ENCODE measurements at regions not wholly inside any gene's neighbourhood (a gene's known extent, or its start where the extent isn't known, plus 50 kb on each side); places are given as distances from the start of the nearest gene placed in this dataset.

GRCh38 chr3:177729956-177730681 is 532.8 kb upstream of the TBL1XR1 start:
- TF ChIP-seq, protein P1, sequence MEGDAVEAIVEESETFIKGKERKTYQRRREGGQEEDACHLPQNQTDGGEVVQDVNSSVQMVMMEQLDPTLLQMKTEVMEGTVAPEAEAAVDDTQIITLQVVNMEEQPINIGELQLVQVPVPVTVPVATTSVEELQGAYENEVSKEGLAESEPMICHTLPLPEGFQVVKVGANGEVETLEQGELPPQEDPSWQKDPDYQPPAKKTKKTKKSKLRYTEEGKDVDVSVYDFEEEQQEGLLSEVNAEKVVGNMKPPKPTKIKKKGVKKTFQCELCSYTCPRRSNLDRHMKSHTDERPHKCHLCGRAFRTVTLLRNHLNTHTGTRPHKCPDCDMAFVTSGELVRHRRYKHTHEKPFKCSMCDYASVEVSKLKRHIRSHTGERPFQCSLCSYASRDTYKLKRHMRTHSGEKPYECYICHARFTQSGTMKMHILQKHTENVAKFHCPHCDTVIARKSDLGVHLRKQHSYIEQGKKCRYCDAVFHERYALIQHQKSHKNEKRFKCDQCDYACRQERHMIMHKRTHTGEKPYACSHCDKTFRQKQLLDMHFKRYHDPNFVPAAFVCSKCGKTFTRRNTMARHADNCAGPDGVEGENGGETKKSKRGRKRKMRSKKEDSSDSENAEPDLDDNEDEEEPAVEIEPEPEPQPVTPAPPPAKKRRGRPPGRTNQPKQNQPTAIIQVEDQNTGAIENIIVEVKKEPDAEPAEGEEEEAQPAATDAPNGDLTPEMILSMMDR (IDR thresholded peaks at IDR 0.05), result no peak

GRCh38 chr3:177730814-177731213 is 533.5 kb upstream of the TBL1XR1 start:
- Mint-ChIP-seq H3K27me3 (ENCODE audit: unreplicated experiment) (no peaks in the 10 kb centered on the region), H3K27ac (ENCODE audit: unreplicated experiment) (peak overlapping the region; percentile 97), H3K36me3 (ENCODE audit: unreplicated experiment) (no peaks in the 10 kb centered on the region), H3K4me1 (ENCODE audit: unreplicated experiment) (peaks cover 57% of the 10 kb centered on the region), H3K9me3 (ENCODE audit: unreplicated experiment) (no peaks in the 10 kb centered on the region), H3K4me3 (ENCODE audit: unreplicated experiment) (no peak overlapping the region)
- TF ChIP-seq, protein P1 (IDR thresholded peaks at IDR 0.05), result no peak
- no peak for DNase-seq (ENCODE audit: extremely low spot score, unreplicated experiment)

More at GRCh38 chr3:177729956-177730681, 532.8 kb upstream of the TBL1XR1 start:
- Mint-ChIP-seq H3K4me3 (ENCODE audit: unreplicated experiment) (peak overlapping the region; percentile 34), H3K9me3 (ENCODE audit: unreplicated experiment) (no peaks in the 10 kb centered on the region), H3K4me1 (ENCODE audit: unreplicated experiment) (peaks cover 56% of the 10 kb centered on the region), H3K36me3 (ENCODE audit: unreplicated experiment) (no peaks in the 10 kb centered on the region), H3K27me3 (ENCODE audit: unreplicated experiment) (no peaks in the 10 kb centered on the region), H3K27ac (ENCODE audit: unreplicated experiment) (peak overlapping the region; percentile 97)
- no peak for DNase-seq (ENCODE audit: extremely low spot score, unreplicated experiment)

- peaks cover 61% of the 10 kb centered on the region for H3K4me1 Mint-ChIP-seq (ENCODE audit: unreplicated experiment)
- H3K36me3 Mint-ChIP-seq (ENCODE audit: unreplicated experiment), result no peaks in the 10 kb centered on the region
- no peaks in the 10 kb centered on the region for H3K27me3 Mint-ChIP-seq (ENCODE audit: unreplicated experiment)
- H3K4me3 Mint-ChIP-seq (ENCODE audit: unreplicated experiment), result no peak overlapping the region
- no peaks in the 10 kb centered on the region for H3K9me3 Mint-ChIP-seq (ENCODE audit: unreplicated experiment)
- no peak for DNase-seq (ENCODE audit: extremely low spot score, unreplicated experiment)
- TF ChIP-seq, protein P1 (IDR thresholded peaks at IDR 0.05), result no peak
- H3K27ac Mint-ChIP-seq (ENCODE audit: unreplicated experiment), result peak overlapping the region; percentile 42
Measured at GRCh38 chr3:177731644-177732268, 534.5 kb upstream of the TBL1XR1 start.

DNA sequence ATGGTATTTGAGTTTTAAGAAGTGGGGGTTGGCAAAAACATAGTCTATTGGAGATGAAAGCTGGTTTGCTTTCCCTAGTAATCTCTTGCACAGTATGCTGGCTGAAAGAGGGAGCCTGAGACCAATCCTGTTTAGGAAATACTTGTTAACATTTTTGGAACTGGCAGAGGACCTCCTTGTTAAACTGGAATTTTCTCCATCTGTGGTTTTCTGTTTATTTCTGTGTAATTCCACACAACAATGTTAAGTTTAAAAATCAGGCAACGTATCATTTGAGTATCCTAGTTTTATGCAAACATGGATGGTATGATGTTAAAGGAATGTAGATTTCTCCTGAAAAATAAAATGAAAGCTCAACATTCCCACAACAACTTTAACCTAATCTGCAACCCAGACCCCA is 536.0 kb upstream of the TBL1XR1 start:
- Mint-ChIP-seq H3K27ac (ENCODE audit: unreplicated experiment) (no peak overlapping the region), H3K27me3 (ENCODE audit: unreplicated experiment) (no peaks in the 10 kb centered on the region), H3K4me1 (ENCODE audit: unreplicated experiment) (peaks cover 58% of the 10 kb centered on the region), H3K9me3 (ENCODE audit: unreplicated experiment) (no peaks in the 10 kb centered on the region), H3K4me3 (ENCODE audit: unreplicated experiment) (no peak overlapping the region), H3K36me3 (ENCODE audit: unreplicated experiment) (no peaks in the 10 kb centered on the region)
- TF ChIP-seq, protein P1 (IDR thresholded peaks at IDR 0.05), result no peak
- DNase-seq (ENCODE audit: extremely low spot score, unreplicated experiment), result no peak

- no peak for DNase-seq (ENCODE audit: extremely low spot score, unreplicated experiment)
- H3K4me1 Mint-ChIP-seq (ENCODE audit: unreplicated experiment), result peaks cover 52% of the 10 kb centered on the region
- H3K27ac Mint-ChIP-seq (ENCODE audit: unreplicated experiment), result no peak overlapping the region
- TF ChIP-seq, protein P1 (IDR thresholded peaks at IDR 0.05), result no peak
- no peaks in the 10 kb centered on the region for H3K36me3 Mint-ChIP-seq (ENCODE audit: unreplicated experiment)
- H3K9me3 Mint-ChIP-seq (ENCODE audit: unreplicated experiment), result no peaks in the 10 kb centered on the region
- no peaks in the 10 kb centered on the region for H3K27me3 Mint-ChIP-seq (ENCODE audit: unreplicated experiment)
- H3K4me3 Mint-ChIP-seq (ENCODE audit: unreplicated experiment), result no peak overlapping the region
Measured at GRCh38 chr3:177733936-177734335, 536.7 kb upstream of the TBL1XR1 start.
